Ureter (tissue), 1 donor: ENCODE measurements at regions not wholly inside any gene's neighbourhood (a gene's known extent, or its start where the extent isn't known, plus 50 kb on each side); places are given as distances from the start of the nearest gene placed in this dataset.
"Not testable (repeated sequence)": the region's sequence is repeated elsewhere in the genome, so short reads cannot be mapped to it uniquely, and the experiment has no call there.

Source experiments
- DNase-seq: peaks from one replicate; pipeline ENCODE4 v3.0.0-alpha.2; 2020; ENCODE audit warnings: low spot score
- donor health status: DM: yes; HTN: yes; CAD: no.

DNA sequence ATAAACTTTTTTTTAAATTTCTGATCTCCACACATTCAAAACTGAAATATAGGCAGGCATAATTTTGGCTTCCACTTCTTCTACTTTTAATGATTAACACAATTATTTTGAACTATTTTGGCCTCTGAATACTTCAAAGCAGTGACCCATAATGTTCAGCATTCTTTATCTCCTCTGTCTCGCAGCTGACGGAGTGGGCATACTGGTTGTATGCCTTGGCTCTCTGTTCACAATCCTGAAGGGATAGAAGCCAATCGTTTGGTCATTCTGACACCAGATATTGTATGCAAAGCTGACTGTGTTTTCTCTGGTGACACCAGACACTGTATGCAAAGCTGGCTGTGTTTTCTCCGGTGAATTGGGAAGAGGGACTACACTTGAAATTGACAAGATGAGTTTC, 833.0 kb downstream of the EFNB2 start:
- no peak for DNase-seq

DNA sequence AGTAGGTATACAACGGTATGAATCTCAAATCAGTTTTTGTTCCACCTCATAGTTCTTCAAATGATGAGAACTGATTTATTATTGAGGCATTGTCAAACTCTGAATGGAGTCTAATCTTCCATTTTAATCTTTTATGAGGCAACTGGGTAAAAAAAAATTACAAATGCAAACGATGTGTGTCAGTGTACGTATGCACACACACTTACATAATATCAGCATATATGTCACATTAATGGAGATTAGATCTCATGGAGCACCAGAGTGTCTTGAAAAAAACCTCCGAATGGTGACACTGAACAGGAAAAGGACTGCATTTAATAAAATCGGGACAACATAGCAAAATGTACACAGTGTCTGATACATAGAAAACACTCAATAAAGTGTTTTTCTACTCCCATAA, 842.7 kb downstream of the EFNB2 start:
- no peak for DNase-seq

- no peak for DNase-seq
Observed at GRCh38 chr13:105684216-105684615, 851.2 kb downstream of the EFNB2 start.

GRCh38 chr13:105679838-105680237, 855.6 kb downstream of the EFNB2 start:
- DNase-seq = no peak

- DNase-seq = no peak
Observed at GRCh38 chr13:105678072-105678471, 857.4 kb downstream of the EFNB2 start.

DNA sequence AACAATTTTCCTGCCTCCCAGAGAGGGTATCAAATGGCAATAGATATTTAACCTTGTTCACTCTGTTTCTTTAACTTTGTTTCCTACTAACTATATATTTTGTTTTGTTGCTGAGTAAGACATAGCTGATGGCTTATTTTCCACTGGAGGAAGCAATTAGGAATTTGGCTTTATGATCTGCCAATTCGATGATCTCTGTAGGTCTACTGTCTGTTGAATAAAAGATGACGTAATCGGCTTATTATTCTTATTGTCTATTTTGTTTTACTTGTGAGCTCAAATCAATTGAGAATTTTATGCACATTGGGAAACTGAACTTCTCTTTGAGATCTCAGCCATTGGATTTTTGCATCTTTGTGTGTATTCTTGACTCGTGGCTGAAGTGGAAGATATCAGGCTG, 862.6 kb downstream of the EFNB2 start:
- no peak for DNase-seq

DNA sequence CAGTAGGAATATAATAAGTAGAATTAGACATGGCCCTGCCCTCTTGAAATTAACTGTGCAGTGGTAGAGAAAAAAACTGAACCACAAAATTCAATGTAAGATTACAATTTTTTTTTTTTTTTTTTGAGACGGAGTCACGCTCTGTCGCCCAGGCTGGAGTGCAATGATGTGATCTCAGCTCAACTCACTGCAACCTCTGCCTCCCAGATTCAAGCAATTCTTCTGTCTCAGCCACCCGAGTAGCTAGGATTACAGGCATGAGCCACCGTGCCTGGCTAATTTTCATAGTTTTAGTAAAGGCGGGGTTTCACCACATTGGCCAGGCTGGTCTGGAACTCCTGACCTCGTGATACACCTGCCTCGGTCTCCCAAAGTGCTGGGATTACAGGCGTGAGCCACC, 864.3 kb downstream of the EFNB2 start:
- not testable (repeated sequence) for DNase-seq

DNA sequence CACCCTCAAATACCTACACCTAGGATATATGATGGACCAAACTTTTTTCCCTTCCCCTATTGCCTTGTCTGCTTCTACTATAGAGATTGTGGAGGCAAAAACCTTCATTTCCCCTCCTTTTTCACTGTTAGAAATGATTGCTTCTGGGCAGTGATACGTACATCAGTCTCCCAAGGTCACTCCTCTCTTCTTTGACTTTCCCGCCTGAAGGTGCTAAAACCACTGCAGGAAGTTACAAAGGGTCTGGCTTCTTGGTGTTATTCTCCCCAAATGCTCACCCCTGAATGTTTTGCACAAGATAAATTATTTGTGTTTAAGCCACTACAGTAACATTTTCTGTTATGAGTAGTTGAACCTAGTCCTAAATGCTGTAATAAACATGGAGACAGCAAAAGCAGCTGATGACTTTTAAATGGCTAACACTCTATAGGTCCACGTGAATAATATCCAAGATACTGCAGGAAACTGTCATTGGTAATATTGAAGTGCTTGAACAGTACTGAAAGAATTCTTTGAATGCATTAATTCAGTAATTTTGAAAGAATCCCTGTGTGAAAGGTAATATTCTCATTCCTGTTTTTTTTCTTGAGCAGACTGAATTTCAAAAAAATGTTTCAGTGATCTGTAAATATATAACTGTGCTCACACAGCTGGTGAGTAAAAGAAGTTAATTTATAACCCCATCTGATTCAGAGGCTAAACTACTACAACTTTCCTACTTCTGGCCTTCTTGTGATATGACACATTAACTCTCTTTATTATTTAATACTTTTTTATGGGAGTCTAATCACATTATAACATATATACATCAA, 865.1 kb downstream of the EFNB2 start:
- no peak for DNase-seq

GRCh38 chr13:105665284-105665683, 870.2 kb downstream of the EFNB2 start:
- no peak for DNase-seq

DNA sequence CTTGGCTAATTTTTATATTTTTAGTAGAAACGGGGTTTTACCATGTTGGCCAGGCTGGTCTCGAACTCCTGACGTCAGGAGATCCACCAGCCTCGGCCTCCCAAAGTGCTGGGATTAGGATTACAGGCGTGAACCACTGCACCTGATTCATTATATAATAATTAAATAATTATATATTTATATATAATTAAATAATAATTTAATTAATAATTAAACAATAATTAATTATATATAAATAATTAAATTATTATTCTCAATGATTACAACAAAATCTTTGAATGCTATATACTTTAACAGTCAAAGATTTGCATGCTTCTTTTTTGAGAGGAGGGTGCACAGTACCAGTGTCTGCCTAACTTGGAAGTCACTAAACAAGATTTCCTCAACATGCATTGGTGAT, 872.3 kb downstream of the EFNB2 start:
- no peak for DNase-seq

DNA sequence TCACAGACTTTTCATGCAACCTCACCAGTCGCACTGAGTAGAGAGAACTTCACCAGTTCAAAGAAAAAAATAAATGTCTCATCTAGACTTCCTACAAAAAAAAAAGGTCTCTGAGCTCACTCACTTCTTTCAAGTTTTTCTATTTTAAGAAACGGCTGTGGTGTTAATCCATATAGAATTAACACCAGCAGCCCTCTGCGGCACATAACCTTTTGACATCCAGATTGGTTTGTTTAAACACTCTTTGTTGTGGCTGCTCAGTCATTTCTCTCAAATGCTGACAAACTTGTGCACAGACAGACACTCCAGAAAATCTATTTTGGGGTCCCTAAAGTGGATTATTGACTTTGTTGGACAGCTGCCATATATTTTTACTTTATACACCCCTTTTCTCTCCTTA, 874.9 kb downstream of the EFNB2 start:
- no peak for DNase-seq

DNA sequence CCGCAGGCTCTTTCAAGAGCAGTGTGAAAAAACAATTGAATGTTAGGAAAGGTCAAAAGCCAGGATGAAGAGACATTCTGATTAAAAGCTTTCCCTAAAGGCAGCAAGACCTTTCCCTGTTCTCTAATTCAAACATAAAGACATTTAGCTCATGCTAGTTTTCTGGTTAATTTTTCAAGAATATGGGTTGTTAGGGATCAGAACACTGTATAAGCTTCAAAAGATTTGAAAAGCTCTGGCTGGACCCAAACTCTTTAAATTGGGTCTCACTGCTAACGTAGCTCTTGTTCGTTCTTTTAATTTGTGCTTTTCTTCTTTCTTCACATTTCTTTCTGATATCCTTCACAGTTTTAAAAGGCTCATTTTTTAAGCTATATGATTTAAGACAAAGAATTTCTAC, 877.0 kb downstream of the EFNB2 start:
- no peak for DNase-seq

- no peak for DNase-seq
Observed at GRCh38 chr13:105655046-105655445, 880.4 kb downstream of the EFNB2 start.

DNA sequence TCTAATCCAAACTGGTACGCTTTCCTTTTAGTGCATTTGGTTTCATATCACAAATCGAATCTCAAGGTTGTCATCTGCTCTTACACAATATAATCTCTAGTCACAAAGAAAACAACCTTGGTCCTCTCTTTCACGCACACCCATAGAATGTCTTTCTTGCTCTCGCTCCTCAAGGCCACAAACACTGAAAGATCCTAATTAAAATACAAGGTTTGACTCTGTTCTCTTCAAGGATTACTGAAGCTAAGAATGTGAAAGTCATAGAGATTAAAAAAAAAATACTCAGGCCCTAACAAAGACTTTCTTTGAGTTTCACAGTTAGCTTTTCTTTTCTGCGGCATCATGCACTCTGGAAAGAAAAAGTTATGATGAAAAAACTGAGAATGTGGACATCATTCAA, 891.5 kb downstream of the EFNB2 start:
- no peak for DNase-seq

GRCh38 chr13:105642511-105642958, 892.9 kb downstream of the EFNB2 start:
- no peak for DNase-seq

GRCh38 chr13:105641121-105641520, 894.3 kb downstream of the EFNB2 start:
- DNase-seq = no peak

GRCh38 chr13:105638426-105638825, 897.0 kb downstream of the EFNB2 start:
- no peak for DNase-seq

GRCh38 chr13:105634059-105634458, 901.4 kb downstream of the EFNB2 start:
- DNase-seq = no peak

DNA sequence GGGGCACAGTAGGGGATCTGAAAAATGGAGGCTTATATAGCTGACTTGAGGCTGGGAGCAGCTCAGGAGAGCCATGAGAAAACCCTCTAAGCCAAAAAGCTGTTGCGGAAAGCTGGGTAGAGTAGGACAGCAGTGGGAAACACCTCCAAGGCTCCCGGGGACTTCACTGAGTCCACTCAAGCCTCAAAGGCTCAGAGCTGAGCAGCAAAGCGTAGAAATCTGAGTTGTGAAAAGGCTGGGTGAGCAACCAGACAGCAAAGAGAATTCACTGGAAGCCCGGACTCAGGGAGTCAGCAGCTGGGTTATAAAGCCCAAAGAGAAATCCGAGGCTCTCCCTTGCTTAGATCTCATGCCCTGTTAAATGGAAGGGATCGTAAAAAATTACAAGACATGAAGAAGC, 905.0 kb downstream of the EFNB2 start:
- no peak for DNase-seq

- DNase-seq = no peak
Observed at GRCh38 chr13:105627270-105627669, 908.2 kb downstream of the EFNB2 start.

DNA sequence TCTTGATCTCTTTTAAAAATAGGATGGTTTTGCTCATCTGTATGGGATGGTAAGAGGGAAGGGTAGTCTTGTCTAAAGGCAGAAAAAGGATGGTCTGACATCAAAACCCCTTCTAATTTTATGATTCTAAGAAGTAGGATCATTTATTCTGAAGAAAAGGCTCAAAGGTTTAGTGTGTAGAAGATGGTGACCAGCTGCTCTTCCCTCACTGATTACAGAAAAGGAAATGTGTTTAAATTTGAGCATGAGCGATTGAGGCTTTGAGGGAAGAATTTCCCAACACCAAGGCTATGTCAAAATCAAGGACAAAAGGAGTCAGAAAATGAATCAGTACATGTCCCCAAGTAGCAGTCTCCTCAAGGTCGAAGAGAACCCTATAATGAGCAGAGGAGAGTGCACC, 909.8 kb downstream of the EFNB2 start:
- DNase-seq = no peak

- DNase-seq = no peak
Observed at GRCh38 chr13:105616333-105617075, 919.0 kb downstream of the EFNB2 start.

GRCh38 chr13:105612541-105612940, 922.9 kb downstream of the EFNB2 start:
- DNase-seq = no peak
